K562 (cell line): ENCODE measurements at regions not wholly inside any gene's neighbourhood (a gene's known extent, or its start where the extent isn't known, plus 50 kb on each side); places are given as distances from the start of the nearest gene placed in this dataset.

Experiments used
- MAZ ChIP-seq, 2 experiments: fragments of 450-650 bp in 1 of 2; sonication (generic) in 1 of 2; formaldehyde crosslinking; IDR thresholded peaks in 1 of 2; conservative IDR thresholded peaks in 1 of 2; 2 replicates each; pipeline versions ENCODE4 v1.4.0 to v1.5.0; 2020; ENCODE audit warnings: mild to moderate bottlenecking in 1 of 2, missing genetic modification reagents in 1 of 2
- MTA2 ChIP-seq: fragments of 450-650 bp; IDR thresholded peaks from 2 replicates; pipeline ENCODE4 v1.6.1; 2016; ENCODE audit warnings: low read depth
- POLR3G ChIP-seq: IDR thresholded peaks from 2 replicates; pipeline ENCODE4 v1.6.1; 2011; ENCODE audit not compliant: insufficient read length, insufficient replicate concordance; ENCODE audit errors: extremely low read depth
- SMARCA4 ChIP-seq: fragments of 450-650 bp; IDR thresholded peaks from 2 replicates; pipeline ENCODE4 v1.6.1; 2016
- TF ChIP-seq, protein P1 (sequence below): fragments of 200-800 bp; sonication (Bioruptor generic); IDR thresholded peaks from 2 replicates; pipeline ENCODE4 v1.6.1; 2016; ENCODE audit warnings: missing genetic modification characterization, missing compliant biosample characterization
- TF ChIP-seq, protein P2 (sequence below), 3 experiments: IDR thresholded peaks in 2 of 3; conservative IDR thresholded peaks in 1 of 3; 2 replicates each; pipeline ENCODE4 v1.5.1; 2011 to 2012; ENCODE audit warnings: low read length in 3 of 3, mild to moderate bottlenecking in 3 of 3, control low read depth in 2 of 3, improper control_type of control experiment in 1 of 3, inconsistent platforms in 1 of 3, low read depth in 1 of 3, mixed read lengths in 1 of 3, moderate library complexity in 1 of 3; ENCODE audit not compliant: insufficient read depth in 2 of 3
- TF ChIP-seq, protein P3 (sequence below): sonication (generic); formaldehyde crosslinking; IDR thresholded peaks from 2 replicates; pipeline ENCODE4 v1.8.0; 2022; ENCODE audit warnings: mild to moderate bottlenecking, missing genetic modification reagents
- TF ChIP-seq, protein P4 (sequence below): sonication (generic); formaldehyde crosslinking; IDR thresholded peaks from 2 replicates; pipeline ENCODE4 v1.4.0; 2020; ENCODE audit warnings: mild to moderate bottlenecking, missing genetic modification reagents

DNA sequence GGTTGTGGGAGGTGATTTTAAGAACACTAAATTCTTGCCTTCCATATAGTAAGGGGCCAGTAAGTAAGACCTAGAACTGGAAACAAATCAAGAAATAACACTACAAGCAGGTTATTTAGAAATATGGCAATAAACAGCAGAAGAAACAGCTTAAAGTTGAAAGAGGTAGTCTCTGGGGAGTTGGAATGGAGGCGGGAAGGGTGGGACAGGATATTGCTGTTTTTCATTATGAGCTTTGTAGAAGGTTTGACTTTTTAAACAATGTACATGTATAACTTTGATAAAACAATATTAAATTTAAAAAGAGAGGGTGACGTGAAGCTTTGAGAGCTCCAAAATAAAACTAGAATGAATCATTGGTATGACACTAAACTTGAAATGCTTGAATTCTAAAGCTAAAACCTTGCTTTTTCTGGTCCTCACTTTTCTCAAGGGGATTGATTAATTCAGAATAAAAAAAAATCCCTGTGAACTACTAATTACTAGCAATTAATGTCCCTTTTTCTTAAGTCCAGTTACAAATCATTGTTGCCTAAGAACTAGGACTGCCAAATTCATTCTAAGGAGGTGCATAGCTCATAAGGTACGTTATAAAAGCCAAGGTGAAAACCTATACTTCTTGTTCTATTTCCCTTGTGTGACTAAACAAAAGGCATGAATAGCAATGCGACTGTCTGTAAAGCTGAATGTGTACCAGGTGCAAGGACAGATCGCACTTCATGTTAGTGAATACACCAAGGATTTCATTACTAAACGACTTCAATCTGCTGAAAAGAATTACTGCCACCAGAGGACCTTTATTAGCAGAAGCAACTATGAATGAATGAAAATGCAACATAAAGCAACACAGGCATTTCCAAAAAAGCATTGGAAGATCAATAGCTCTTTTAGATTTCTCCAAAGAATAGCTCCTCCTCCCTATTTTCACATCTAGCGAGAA lies 177.5 kb downstream of the RBM43 start (continued):
- TF ChIP-seq, protein P1, sequence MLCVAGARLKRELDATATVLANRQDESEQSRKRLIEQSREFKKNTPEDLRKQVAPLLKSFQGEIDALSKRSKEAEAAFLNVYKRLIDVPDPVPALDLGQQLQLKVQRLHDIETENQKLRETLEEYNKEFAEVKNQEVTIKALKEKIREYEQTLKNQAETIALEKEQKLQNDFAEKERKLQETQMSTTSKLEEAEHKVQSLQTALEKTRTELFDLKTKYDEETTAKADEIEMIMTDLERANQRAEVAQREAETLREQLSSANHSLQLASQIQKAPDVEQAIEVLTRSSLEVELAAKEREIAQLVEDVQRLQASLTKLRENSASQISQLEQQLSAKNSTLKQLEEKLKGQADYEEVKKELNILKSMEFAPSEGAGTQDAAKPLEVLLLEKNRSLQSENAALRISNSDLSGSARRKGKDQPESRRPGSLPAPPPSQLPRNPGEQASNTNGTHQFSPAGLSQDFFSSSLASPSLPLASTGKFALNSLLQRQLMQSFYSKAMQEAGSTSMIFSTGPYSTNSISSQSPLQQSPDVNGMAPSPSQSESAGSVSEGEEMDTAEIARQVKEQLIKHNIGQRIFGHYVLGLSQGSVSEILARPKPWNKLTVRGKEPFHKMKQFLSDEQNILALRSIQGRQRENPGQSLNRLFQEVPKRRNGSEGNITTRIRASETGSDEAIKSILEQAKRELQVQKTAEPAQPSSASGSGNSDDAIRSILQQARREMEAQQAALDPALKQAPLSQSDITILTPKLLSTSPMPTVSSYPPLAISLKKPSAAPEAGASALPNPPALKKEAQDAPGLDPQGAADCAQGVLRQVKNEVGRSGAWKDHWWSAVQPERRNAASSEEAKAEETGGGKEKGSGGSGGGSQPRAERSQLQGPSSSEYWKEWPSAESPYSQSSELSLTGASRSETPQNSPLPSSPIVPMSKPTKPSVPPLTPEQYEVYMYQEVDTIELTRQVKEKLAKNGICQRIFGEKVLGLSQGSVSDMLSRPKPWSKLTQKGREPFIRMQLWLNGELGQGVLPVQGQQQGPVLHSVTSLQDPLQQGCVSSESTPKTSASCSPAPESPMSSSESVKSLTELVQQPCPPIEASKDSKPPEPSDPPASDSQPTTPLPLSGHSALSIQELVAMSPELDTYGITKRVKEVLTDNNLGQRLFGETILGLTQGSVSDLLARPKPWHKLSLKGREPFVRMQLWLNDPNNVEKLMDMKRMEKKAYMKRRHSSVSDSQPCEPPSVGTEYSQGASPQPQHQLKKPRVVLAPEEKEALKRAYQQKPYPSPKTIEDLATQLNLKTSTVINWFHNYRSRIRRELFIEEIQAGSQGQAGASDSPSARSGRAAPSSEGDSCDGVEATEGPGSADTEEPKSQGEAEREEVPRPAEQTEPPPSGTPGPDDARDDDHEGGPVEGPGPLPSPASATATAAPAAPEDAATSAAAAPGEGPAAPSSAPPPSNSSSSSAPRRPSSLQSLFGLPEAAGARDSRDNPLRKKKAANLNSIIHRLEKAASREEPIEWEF (CRISPR knock-in tag), result no peak
- TF ChIP-seq, protein P2, sequence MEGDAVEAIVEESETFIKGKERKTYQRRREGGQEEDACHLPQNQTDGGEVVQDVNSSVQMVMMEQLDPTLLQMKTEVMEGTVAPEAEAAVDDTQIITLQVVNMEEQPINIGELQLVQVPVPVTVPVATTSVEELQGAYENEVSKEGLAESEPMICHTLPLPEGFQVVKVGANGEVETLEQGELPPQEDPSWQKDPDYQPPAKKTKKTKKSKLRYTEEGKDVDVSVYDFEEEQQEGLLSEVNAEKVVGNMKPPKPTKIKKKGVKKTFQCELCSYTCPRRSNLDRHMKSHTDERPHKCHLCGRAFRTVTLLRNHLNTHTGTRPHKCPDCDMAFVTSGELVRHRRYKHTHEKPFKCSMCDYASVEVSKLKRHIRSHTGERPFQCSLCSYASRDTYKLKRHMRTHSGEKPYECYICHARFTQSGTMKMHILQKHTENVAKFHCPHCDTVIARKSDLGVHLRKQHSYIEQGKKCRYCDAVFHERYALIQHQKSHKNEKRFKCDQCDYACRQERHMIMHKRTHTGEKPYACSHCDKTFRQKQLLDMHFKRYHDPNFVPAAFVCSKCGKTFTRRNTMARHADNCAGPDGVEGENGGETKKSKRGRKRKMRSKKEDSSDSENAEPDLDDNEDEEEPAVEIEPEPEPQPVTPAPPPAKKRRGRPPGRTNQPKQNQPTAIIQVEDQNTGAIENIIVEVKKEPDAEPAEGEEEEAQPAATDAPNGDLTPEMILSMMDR (IDR thresholded peaks at IDR 0.05 in 2 of 3, conservative IDR thresholded peaks at IDR 0.05 in 1 of 3; ENCODE audit: insufficient read depth in 2 of 3, low read depth in 1 of 3, low read length in 3 of 3), result no peak
- TF ChIP-seq, protein P3, sequence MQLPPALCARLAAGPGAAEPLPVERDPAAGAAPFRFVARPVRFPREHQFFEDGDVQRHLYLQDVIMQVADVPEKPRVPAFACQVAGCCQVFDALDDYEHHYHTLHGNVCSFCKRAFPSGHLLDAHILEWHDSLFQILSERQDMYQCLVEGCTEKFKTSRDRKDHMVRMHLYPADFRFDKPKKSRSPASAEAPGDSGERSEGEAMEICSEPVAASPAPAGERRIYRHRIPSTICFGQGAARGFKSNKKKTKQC, result no peak
- no peak for TF ChIP-seq MTA2
- TF ChIP-seq, protein P4, sequence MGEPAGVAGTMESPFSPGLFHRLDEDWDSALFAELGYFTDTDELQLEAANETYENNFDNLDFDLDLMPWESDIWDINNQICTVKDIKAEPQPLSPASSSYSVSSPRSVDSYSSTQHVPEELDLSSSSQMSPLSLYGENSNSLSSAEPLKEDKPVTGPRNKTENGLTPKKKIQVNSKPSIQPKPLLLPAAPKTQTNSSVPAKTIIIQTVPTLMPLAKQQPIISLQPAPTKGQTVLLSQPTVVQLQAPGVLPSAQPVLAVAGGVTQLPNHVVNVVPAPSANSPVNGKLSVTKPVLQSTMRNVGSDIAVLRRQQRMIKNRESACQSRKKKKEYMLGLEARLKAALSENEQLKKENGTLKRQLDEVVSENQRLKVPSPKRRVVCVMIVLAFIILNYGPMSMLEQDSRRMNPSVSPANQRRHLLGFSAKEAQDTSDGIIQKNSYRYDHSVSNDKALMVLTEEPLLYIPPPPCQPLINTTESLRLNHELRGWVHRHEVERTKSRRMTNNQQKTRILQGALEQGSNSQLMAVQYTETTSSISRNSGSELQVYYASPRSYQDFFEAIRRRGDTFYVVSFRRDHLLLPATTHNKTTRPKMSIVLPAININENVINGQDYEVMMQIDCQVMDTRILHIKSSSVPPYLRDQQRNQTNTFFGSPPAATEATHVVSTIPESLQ, result no peak
- TF ChIP-seq SMARCA4, result no peak
- TF ChIP-seq MAZ (CRISPR knock-in tag; conservative IDR thresholded peaks at IDR 0.05 in 1 of 2, IDR thresholded peaks at IDR 0.05 in 1 of 2), result no peak
- TF ChIP-seq POLR3G, result no peak
